ENCODE measurements at regions not wholly inside any gene's neighbourhood (a gene's known extent, or its start where the extent isn't known, plus 50 kb on each side); places are given as distances from the start of the nearest gene placed in this dataset.

DNA sequence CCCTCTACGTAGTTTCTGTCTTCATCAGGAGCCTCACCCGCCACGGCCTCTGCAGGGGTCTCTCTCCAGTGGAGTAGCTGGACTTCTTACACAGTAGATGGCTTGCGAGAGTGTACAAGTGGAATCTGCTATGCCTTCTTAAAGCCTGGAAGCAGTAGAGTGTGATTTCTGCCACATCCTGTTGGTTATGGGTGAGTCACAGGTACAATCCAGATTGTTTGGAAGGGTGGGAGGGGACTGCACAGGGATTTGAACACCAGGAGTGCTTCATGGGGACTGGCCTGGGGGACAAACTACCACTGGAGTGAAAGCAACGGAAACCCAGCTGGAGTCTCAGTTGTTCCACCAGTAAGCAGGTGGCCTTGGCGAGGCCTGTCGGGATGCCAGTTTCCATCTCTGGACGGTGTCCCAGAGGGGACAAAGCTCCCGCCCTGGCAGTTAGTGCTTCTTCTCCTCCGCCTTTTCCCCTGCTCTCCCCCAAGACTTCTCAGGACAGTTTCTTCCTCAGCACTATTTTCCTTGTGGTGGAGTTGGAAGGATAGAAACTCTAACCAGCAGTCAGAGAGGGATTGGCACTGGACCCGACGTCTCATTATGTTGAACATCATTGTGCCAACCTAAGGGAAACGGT lies 85.0 kb upstream of the RCN1 start:
- no peak for TF ChIP-seq POLR2AphosphoS5 (IDR thresholded peaks at IDR 0.05)
- TF ChIP-seq, protein P1, sequence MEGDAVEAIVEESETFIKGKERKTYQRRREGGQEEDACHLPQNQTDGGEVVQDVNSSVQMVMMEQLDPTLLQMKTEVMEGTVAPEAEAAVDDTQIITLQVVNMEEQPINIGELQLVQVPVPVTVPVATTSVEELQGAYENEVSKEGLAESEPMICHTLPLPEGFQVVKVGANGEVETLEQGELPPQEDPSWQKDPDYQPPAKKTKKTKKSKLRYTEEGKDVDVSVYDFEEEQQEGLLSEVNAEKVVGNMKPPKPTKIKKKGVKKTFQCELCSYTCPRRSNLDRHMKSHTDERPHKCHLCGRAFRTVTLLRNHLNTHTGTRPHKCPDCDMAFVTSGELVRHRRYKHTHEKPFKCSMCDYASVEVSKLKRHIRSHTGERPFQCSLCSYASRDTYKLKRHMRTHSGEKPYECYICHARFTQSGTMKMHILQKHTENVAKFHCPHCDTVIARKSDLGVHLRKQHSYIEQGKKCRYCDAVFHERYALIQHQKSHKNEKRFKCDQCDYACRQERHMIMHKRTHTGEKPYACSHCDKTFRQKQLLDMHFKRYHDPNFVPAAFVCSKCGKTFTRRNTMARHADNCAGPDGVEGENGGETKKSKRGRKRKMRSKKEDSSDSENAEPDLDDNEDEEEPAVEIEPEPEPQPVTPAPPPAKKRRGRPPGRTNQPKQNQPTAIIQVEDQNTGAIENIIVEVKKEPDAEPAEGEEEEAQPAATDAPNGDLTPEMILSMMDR (IDR thresholded peaks at IDR 0.05): no peak
